Nephron progenitor cell (in vitro differentiated cells): ENCODE measurements at regions not wholly inside any gene's neighbourhood (a gene's known extent, or its start where the extent isn't known, plus 50 kb on each side); places are given as distances from the start of the nearest gene placed in this dataset.

Experiments used
- DNase-seq: peaks from one replicate; pipeline ENCODE4 v3.0.0; 2021
- H3K27ac Mint-ChIP-seq: 2 replicates; pipeline ENCODE4 v1.8.0; 2021; ENCODE audit warnings: mild to moderate bottlenecking, moderate library complexity, mixed read lengths
- H3K27me3 Mint-ChIP-seq: 2 replicates; pipeline ENCODE4 v1.8.0; 2021; ENCODE audit warnings: mild to moderate bottlenecking, low read depth, mixed read lengths; ENCODE audit not compliant: poor library complexity
- H3K36me3 Mint-ChIP-seq: 2 replicates; pipeline ENCODE4 v1.8.0; 2021; ENCODE audit warnings: low read depth, mixed read lengths
- H3K4me1 Mint-ChIP-seq: 2 replicates; pipeline ENCODE4 v1.8.0; 2021; ENCODE audit warnings: mixed read lengths
- H3K4me3 Mint-ChIP-seq: 2 replicates; pipeline ENCODE4 v1.8.0; 2021; ENCODE audit warnings: mild to moderate bottlenecking, moderate library complexity, mixed read lengths
- H3K9me3 Mint-ChIP-seq: 2 replicates; pipeline ENCODE4 v1.8.0; 2021; ENCODE audit warnings: mild to moderate bottlenecking, moderate library complexity, mixed read lengths
- TF ChIP-seq, protein P1 (sequence below): fragments of 200-600 bp; sonication (generic); IDR thresholded peaks from 2 replicates; pipeline ENCODE4 v1.5.0; 2021; ENCODE audit warnings: antibody characterized with exemption

DNA sequence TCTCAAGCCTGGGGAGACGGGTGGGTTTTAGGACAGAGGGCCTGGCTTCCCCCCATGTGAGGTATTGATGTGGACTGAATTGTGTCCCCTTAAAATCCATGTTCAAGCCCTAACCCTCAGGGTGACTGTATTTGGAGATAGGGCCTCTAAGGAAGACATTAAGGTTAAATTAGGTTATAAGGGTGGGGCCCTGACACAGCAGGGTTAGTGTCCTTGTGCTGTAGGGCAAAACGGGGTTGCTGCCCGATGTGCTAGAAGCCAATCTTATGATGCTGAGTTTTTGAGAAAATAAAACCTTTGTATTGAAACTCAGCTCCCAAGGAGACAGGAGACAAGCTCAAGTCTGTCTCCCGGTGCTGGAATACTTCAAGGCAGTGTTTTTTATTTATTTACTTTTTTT lies 71.1 kb upstream of the NUP50 start:
- TF ChIP-seq, protein P1, sequence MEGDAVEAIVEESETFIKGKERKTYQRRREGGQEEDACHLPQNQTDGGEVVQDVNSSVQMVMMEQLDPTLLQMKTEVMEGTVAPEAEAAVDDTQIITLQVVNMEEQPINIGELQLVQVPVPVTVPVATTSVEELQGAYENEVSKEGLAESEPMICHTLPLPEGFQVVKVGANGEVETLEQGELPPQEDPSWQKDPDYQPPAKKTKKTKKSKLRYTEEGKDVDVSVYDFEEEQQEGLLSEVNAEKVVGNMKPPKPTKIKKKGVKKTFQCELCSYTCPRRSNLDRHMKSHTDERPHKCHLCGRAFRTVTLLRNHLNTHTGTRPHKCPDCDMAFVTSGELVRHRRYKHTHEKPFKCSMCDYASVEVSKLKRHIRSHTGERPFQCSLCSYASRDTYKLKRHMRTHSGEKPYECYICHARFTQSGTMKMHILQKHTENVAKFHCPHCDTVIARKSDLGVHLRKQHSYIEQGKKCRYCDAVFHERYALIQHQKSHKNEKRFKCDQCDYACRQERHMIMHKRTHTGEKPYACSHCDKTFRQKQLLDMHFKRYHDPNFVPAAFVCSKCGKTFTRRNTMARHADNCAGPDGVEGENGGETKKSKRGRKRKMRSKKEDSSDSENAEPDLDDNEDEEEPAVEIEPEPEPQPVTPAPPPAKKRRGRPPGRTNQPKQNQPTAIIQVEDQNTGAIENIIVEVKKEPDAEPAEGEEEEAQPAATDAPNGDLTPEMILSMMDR: no peak
- no peaks in the 10 kb centered on the region for H3K9me3 Mint-ChIP-seq
- no peaks in the 10 kb centered on the region for H3K36me3 Mint-ChIP-seq
- H3K27me3 Mint-ChIP-seq: peaks cover 46% of the 10 kb centered on the region
- DNase-seq: no peak
- H3K4me1 Mint-ChIP-seq: peaks cover 6% of the 10 kb centered on the region
- no peak overlapping the region for H3K4me3 Mint-ChIP-seq
- no peak overlapping the region for H3K27ac Mint-ChIP-seq

DNA sequence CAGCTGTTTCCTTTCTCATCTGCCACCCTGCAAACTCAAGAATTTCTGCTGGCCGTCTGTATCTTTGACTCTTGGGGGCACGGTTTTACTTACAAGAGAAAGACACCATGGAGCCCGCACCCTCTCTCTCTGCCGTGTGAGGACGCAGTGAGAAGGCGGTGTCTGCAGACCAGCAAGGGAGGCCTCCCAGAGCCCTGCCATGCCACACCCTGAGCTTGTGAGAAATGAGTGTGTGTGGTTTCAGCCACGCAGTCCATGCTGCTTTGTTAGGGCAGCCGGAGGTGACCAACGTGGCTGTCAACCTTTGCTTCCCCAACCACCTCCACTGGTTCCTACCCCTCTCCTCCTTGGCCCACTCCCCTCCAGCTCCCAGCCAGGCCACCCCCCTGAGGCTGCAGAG lies 70.1 kb upstream of the NUP50 start:
- peaks cover 53% of the 10 kb centered on the region for H3K27me3 Mint-ChIP-seq
- no peak for DNase-seq
- H3K4me1 Mint-ChIP-seq: peaks cover 6% of the 10 kb centered on the region
- no peak overlapping the region for H3K4me3 Mint-ChIP-seq
- no peak overlapping the region for H3K27ac Mint-ChIP-seq
- H3K9me3 Mint-ChIP-seq: no peaks in the 10 kb centered on the region
- H3K36me3 Mint-ChIP-seq: no peaks in the 10 kb centered on the region
- TF ChIP-seq, protein P1: no peak

DNA sequence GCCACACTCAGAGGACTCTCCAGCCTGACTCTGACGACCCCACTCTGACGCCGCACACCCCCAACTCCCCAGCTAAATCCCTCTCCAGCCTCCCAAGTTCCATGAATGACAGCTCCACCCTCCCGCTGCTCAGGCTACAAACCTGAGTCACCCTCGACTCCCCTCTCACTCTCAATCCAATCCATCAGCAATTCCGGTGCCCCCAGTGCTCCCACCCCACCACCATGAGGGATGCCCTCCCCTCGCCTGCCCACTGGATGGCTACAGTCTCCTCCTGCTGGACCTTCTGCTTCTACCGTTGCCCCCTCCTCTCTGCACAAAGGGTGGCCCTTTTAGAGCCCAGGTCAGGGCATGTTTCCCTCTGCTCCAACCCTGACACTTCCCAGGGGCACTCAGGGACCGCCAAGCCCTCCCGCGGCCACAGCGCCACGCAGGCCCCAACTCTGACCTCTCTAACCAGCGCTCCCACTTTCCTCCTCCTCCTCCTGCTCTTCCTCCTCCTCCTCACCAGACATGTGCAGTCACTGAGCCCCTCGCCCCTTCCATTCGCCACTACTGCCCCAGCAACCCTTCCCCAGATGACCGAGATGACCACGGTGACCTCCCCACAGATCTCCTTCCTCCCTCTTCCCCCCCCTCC lies 69.5 kb upstream of the NUP50 start:
- Mint-ChIP-seq H3K27ac (peak overlapping the region; percentile 34), H3K36me3 (no peaks in the 10 kb centered on the region), H3K4me3 (no peak overlapping the region), H3K4me1 (peaks cover 6% of the 10 kb centered on the region), H3K27me3 (peaks cover 50% of the 10 kb centered on the region), H3K9me3 (no peaks in the 10 kb centered on the region)
- no peak for DNase-seq
- TF ChIP-seq, protein P1: no peak

DNA sequence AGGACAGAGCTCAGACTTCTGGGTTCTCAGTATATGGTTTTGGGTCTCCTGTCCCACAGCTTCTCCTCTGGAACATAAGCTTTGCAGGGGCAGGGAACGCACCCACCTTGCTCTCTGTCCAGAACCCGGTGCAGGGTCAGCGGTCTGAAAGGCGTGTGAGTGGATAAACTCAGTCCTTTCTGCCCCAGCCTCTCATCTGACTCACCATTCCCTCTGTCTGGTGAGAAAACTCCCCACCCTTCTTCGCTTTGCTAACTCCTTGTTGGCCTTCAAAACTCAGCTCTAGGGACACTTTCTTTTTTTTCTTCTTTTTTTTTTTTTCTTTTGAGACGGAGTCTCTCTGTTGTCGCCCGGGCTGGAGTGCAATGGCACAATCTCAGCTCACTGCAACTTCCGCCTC lies 68.9 kb upstream of the NUP50 start:
- Mint-ChIP-seq H3K4me3 (no peak overlapping the region), H3K36me3 (no peaks in the 10 kb centered on the region), H3K4me1 (peaks cover 6% of the 10 kb centered on the region), H3K27ac (no peak overlapping the region), H3K9me3 (no peaks in the 10 kb centered on the region), H3K27me3 (peaks cover 49% of the 10 kb centered on the region)
- TF ChIP-seq, protein P1: no peak
- DNase-seq: no peak

DNA sequence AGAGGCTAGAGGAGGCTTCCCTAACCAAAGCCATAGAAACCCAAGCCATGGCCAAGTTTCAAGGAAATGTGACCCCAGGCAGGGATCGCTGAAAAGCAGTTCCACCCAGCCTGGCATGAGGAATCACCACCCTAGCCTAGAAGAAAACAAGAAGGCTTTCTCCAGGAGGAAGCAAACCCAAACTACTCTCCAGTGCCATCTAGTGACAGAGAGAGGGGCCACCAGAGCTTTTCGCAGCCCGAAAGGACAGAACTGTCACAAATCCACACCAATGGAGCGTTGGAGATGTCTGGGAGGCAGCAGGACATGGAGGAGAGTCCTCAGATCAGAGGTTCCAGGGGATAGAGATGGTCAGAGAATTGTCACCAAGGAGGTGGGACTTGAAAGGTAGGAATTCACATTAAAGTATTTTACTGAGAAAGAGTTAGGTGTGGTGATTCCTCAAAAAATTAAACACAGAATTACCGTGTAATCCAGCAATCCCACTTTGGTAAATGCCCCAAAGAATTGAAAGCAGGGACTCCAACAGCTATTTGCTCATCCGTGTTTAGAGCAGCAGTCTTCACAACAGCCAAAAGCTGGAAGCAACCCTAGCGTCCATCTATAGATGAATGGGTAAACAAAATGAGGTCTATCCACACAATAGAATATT lies 67.3 kb upstream of the NUP50 start:
- TF ChIP-seq, protein P1: peak; percentile 79
- peaks cover 51% of the 10 kb centered on the region for H3K27me3 Mint-ChIP-seq
- no peak overlapping the region for H3K4me3 Mint-ChIP-seq
- no peak overlapping the region for H3K27ac Mint-ChIP-seq
- H3K4me1 Mint-ChIP-seq: peaks cover 6% of the 10 kb centered on the region
- peak; percentile 69 for DNase-seq
- no peaks in the 10 kb centered on the region for H3K36me3 Mint-ChIP-seq
- H3K9me3 Mint-ChIP-seq: no peaks in the 10 kb centered on the region

DNA sequence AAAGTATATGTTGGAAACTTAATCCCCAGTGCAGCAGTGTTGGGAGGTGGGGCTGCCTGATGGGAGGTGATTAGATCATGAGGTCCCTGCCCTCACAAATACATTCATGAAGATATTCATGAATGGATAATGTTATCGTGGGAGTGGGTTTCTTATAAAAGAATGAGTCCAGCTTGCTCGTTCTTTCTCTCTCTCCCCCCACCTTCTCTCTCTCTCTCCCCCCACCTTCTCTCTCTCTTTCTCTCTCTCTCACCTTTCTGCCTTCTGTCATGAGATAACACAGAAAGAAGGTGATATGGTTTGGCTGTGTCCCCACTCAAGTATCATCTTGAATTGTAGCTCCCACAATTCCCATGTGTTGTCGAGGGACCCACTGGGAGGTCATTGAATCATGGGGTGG lies 66.7 kb upstream of the NUP50 start:
- H3K4me3 Mint-ChIP-seq: no peak overlapping the region
- peaks cover 12% of the 10 kb centered on the region for H3K4me1 Mint-ChIP-seq
- peaks cover 53% of the 10 kb centered on the region for H3K27me3 Mint-ChIP-seq
- no peaks in the 10 kb centered on the region for H3K36me3 Mint-ChIP-seq
- TF ChIP-seq, protein P1: no peak
- no peak overlapping the region for H3K27ac Mint-ChIP-seq
- no peaks in the 10 kb centered on the region for H3K9me3 Mint-ChIP-seq
- no peak for DNase-seq
